ENCODE measurements at regions not wholly inside any gene's neighbourhood (a gene's known extent, or its start where the extent isn't known, plus 50 kb on each side); places are given as distances from the start of the nearest gene placed in this dataset.

- ChIA-PET RAD21 (ENCODE audit: unreplicated experiment) (no interaction called here), POLR2A (no interaction called here), SMC1A (ENCODE audit: uncharacterized antibody, unreplicated experiment) (interaction anchor here (0.8 to 2.1 kb wide), 2 partner anchors 8 to 11 kb away, joined by 3 to 6 read pairs; no protein-coding TSS in a partner anchor), CTCF (no interaction called here)
- TF ChIP-seq ZSCAN29 (IDR thresholded peaks at IDR 0.05) (no peak), LARP7 (IDR thresholded peaks at IDR 0.05) (no peak), NKRF (conservative IDR thresholded peaks at IDR 0.05) (no peak), BACH1 (IDR thresholded peaks at IDR 0.05; ENCODE audit: borderline replicate concordance) (no peak), SREBF2 (IDR thresholded peaks at IDR 0.05; ENCODE audit: low read length) (no peak), ZBED1 (IDR thresholded peaks at IDR 0.05; ENCODE audit: borderline replicate concordance) (no peak)
- Histone ChIP-seq H3K4me3 (no peak overlapping the region), H3K79me2 (ENCODE audit: control insufficient read depth, insufficient read depth, low read length) (no peaks in the 10 kb centered on the region), H3K27ac (ENCODE audit: control insufficient read depth, insufficient read depth) (no peak overlapping the region), H3K9me3 (replicated peaks; ENCODE audit: control insufficient read depth, insufficient read depth, low read length) (no peaks in the 10 kb centered on the region), H3K36me3 (ENCODE audit: control insufficient read depth in 2 of 2, insufficient read depth in 2 of 2, low read length in 1 of 2) (no peaks in the 10 kb centered on the region), H3K4me1 (ENCODE audit: control insufficient read depth, insufficient read depth, low read length) (no peaks in the 10 kb centered on the region), H2AFZ (ENCODE audit: control insufficient read depth, low read depth, low read length) (no peak overlapping the region), H3K4me2 (ENCODE audit: control insufficient read depth, insufficient read depth) (no peak overlapping the region), H4K20me1 (ENCODE audit: control insufficient read depth, insufficient read depth) (no peaks in the 10 kb centered on the region), H3K9ac (ENCODE audit: control insufficient read depth, insufficient read depth, low read length) (no peak overlapping the region), H3K27me3 (replicated peaks in 1 of 2; ENCODE audit: control insufficient read depth in 2 of 2, insufficient read depth in 2 of 2, low read length in 1 of 2) (no peaks in the 10 kb centered on the region)
- FAIRE-seq (no peak), DNase-seq (ENCODE audit: low read depth, low spot score) (no peak), ATAC-seq (no peak)
- in situ Hi-C loops (cut with MboI) (no loop called here), intact Hi-C loops (cut with micrococcal nuclease; ENCODE audit: unreplicated experiment) (no loop called here)
- no TSS peak for BruUV-seq (replicated peaks)
- 47% methylated on average over 4 of the region's 4 CpGs for WGBS (ENCODE audit: insufficient coverage, insufficient replicate concordance, low lambda C conversion rate, missing lambda C conversion rate)
These were observed 438.9 kb upstream of the FAR2 start for GRCh38 chr12:28709986-28710685.

GRCh38 chr12:28710882-28711281 is 438.2 kb upstream of the FAR2 start:
- no peaks in the 10 kb centered on the region for H3K9me3 ChIP-seq (replicated peaks; ENCODE audit: control insufficient read depth, insufficient read depth, low read length)
- H2AFZ ChIP-seq (ENCODE audit: control insufficient read depth, low read depth, low read length), result no peak overlapping the region
- ChIA-PET RAD21 (ENCODE audit: unreplicated experiment) (no interaction called here), SMC1A (ENCODE audit: uncharacterized antibody, unreplicated experiment) (interaction anchor here (0.8 to 2.1 kb wide), 2 partner anchors 9 to 12 kb away, joined by 3 to 6 read pairs; no protein-coding TSS in a partner anchor), POLR2A (no interaction called here), CTCF (no interaction called here)
- H3K4me3 ChIP-seq, result no peak overlapping the region
- no peaks in the 10 kb centered on the region for H3K36me3 ChIP-seq (ENCODE audit: control insufficient read depth in 2 of 2, insufficient read depth in 2 of 2, low read length in 1 of 2)
- in situ Hi-C loops (cut with MboI), result no loop called here
- 0% methylated on average over 1 of the region's 1 CpG for WGBS (ENCODE audit: insufficient coverage, insufficient replicate concordance, low lambda C conversion rate, missing lambda C conversion rate)
- H3K27me3 ChIP-seq (replicated peaks in 1 of 2; ENCODE audit: control insufficient read depth in 2 of 2, insufficient read depth in 2 of 2, low read length in 1 of 2), result no peaks in the 10 kb centered on the region
- no peaks in the 10 kb centered on the region for H4K20me1 ChIP-seq (ENCODE audit: control insufficient read depth, insufficient read depth)
- H3K4me1 ChIP-seq (ENCODE audit: control insufficient read depth, insufficient read depth, low read length), result no peaks in the 10 kb centered on the region
- ATAC-seq, result no peak
- intact Hi-C loops (cut with micrococcal nuclease; ENCODE audit: unreplicated experiment), result no loop called here
- H3K27ac ChIP-seq (ENCODE audit: control insufficient read depth, insufficient read depth), result no peak overlapping the region
- no TSS peak for BruUV-seq (replicated peaks)
- H3K4me2 ChIP-seq (ENCODE audit: control insufficient read depth, insufficient read depth), result no peak overlapping the region
- no peak for DNase-seq (ENCODE audit: low read depth, low spot score)
- no peaks in the 10 kb centered on the region for H3K79me2 ChIP-seq (ENCODE audit: control insufficient read depth, insufficient read depth, low read length)
- H3K9ac ChIP-seq (ENCODE audit: control insufficient read depth, insufficient read depth, low read length), result no peak overlapping the region
- no peak for FAIRE-seq
- no peak for TF ChIP-seq ATF7 (IDR thresholded peaks at IDR 0.05; ENCODE audit: low read depth)
- TF ChIP-seq BCL11A (IDR thresholded peaks at IDR 0.05; ENCODE audit: low read depth, low read length), result no peak
- TF ChIP-seq KLF5 (IDR thresholded peaks at IDR 0.05; ENCODE audit: partially characterized antibody), result no peak
- no peak for TF ChIP-seq EGR1 (IDR thresholded peaks at IDR 0.05; ENCODE audit: borderline replicate concordance in 1 of 2, low read depth in 2 of 2, low read length in 2 of 2)
- no peak for TF ChIP-seq POLR2A (IDR thresholded peaks at IDR 0.05; ENCODE audit: low read depth, low read length)
- TF ChIP-seq IRF5 (IDR thresholded peaks at IDR 0.05; ENCODE audit: borderline replicate concordance), result no peak
- TF ChIP-seq TARDBP (IDR thresholded peaks at IDR 0.05; ENCODE audit: borderline replicate concordance), result no peak
- no peak for TF ChIP-seq NFIC (IDR thresholded peaks at IDR 0.05; ENCODE audit: low read depth, low read length)
